Activated CD4-positive, alpha-beta T cell treated with anti-CD3 and anti-CD28 coated beads for 36 hours (primary cell): ENCODE measurements at regions not wholly inside any gene's neighbourhood (a gene's known extent, or its start where the extent isn't known, plus 50 kb on each side); places are given as distances from the start of the nearest gene placed in this dataset.

Experiments used
- ATAC-seq: fragments of 200-7000 bp; cut with Tn5 transposase; one replicate; pipeline ENCODE4 v1.10.0; 2021; ENCODE audit warnings: mild to moderate bottlenecking, moderate library complexity
- CTCF ChIA-PET: fragments of 350-600 bp; sonication (Branson Sonifier 250); formaldehyde crosslinking; loops from one replicate; lab custom pipeline; 2021; ENCODE audit warnings: antibody characterized with exemption; lab: Charles Lee
- POLR2A ChIA-PET: fragments of 350-600 bp; sonication (Branson Sonifier 250); formaldehyde crosslinking; loops from one replicate; lab custom pipeline; 2021; ENCODE audit warnings: antibody characterized with exemption, inconsistent platforms; lab: Charles Lee
- DNase-seq: peaks from one replicate; pipeline ENCODE4 v3.0.0-alpha.2; 2020
- H3K27ac Mint-ChIP-seq: one replicate; pipeline ENCODE4 v1.8.0; 2021; ENCODE audit warnings: mixed read lengths
- H3K27me3 Mint-ChIP-seq: one replicate; pipeline ENCODE4 v1.8.0; 2021; ENCODE audit warnings: mixed read lengths
- H3K36me3 Mint-ChIP-seq: one replicate; pipeline ENCODE4 v1.8.0; 2021; ENCODE audit warnings: low read depth, mixed read lengths
- H3K4me1 Mint-ChIP-seq: one replicate; pipeline ENCODE4 v1.8.0; 2021; ENCODE audit warnings: mixed read lengths
- H3K4me3 Mint-ChIP-seq: one replicate; pipeline ENCODE4 v1.8.0; 2021; ENCODE audit warnings: mild to moderate bottlenecking, moderate library complexity, mixed read lengths
- H3K9me3 Mint-ChIP-seq: one replicate; pipeline ENCODE4 v1.8.0; 2021; ENCODE audit warnings: low read depth, mixed read lengths
- intact Hi-C, 2 experiments: fragments of 100-400 bp; cut with DNase I in 1 of 2; cut with micrococcal nuclease in 1 of 2; formaldehyde crosslinking; loops; one replicate each; pipeline versions ENCODE4 v1.14.2 to v1.15.1; 2022 to 2024; cut with DNase I, micrococcal nuclease

DNA sequence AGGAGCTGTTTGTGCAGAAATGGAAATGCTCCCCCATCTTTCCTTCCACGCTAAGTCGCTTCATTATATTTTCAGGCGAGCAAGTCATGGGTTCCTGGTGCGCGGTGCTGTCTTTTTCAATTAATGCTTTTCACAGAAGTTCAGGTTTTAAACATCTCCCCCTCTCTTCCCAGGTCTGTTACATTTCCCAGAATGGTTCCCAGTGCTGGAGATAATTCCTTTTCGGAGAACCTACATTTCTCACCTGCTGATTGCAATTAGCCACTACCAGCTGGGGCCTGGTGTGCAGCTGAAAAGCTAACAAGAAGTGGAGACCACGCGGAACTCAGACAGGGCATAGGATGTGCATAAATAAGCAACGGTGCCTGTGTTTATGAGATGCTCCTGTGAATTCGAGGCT lies 217.8 kb downstream of the MID1IP1 start:
- CTCF ChIA-PET: no interaction called here
- POLR2A ChIA-PET: no interaction called here
- H3K36me3 Mint-ChIP-seq: no peaks in the 10 kb centered on the region

DNA sequence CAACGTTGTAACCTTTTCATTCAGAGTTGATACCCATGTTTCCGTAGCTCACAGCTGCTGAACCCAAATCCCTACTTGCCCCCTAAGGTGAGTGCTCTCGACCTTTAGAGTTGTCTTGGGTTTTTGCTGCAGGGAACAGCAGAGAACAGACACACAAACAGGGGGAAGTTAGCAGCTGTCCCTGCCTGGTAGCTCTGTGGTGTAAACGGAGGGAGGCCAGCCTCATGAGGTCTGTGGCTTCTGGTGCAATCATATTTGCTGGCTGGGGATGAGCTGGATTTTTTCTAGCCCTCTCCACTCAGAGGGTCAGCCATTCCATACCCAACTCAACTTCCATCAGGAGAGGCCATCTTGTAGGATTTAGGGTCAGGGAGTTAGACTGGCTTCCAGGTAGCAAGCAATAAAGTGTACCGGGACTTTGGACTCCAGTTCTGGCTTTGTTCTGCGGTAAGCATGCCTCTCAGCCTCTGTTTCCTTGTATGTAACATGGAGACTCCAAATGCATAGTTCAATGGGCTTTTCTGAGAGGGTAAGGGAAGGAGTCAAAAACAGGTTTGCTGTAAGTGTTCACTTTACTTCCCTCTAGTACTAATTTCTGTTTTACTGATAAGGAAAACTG lies 218.9 kb downstream of the MID1IP1 start:
- POLR2A ChIA-PET: no interaction called here
- no peaks in the 10 kb centered on the region for H3K9me3 Mint-ChIP-seq
- H3K36me3 Mint-ChIP-seq: no peaks in the 10 kb centered on the region
- H3K27me3 Mint-ChIP-seq: no peaks in the 10 kb centered on the region
- intact Hi-C loops: no loop called here
- H3K4me1 Mint-ChIP-seq: no peaks in the 10 kb centered on the region
- DNase-seq (no peak), ATAC-seq (no peak)
- H3K27ac Mint-ChIP-seq: no peak overlapping the region
- CTCF ChIA-PET: interaction anchor here (0.7 kb wide), 1 partner anchor 267 kb away, joined by 3 read pairs; no protein-coding TSS in a partner anchor
- no peak overlapping the region for H3K4me3 Mint-ChIP-seq

More for the DNA sequence above, 217.8 kb downstream of the MID1IP1 start:
- H3K9me3 Mint-ChIP-seq: no peaks in the 10 kb centered on the region
- no peaks in the 10 kb centered on the region for H3K27me3 Mint-ChIP-seq
- no peak for ATAC-seq
- intact Hi-C loops: no loop called here
- no peak for DNase-seq
- no peak overlapping the region for H3K27ac Mint-ChIP-seq
- H3K4me1 Mint-ChIP-seq: no peaks in the 10 kb centered on the region
- no peak overlapping the region for H3K4me3 Mint-ChIP-seq

DNA sequence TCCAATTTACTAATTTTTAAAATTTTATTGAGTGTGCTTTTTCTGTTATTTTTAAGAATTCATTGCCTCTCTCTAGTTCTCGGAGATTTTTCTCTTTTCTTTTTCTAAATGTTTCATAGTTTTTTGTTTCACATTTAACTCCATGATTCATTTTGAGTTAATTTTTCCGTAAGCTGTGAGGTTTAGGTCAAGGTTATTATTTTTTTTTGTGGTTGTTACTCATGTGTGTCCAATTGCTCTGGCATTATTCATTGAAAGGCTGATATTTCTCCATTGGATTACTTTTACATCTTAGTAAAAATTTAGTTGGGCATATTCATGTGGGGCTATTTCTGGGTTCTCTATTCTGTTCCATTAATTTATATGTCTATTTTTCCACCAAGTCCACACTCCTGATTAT lies 220.8 kb downstream of the MID1IP1 start:
- CTCF ChIA-PET: no interaction called here
- Mint-ChIP-seq H3K36me3 (no peaks in the 10 kb centered on the region), H3K4me1 (no peaks in the 10 kb centered on the region), H3K4me3 (no peak overlapping the region), H3K9me3 (no peaks in the 10 kb centered on the region), H3K27me3 (no peaks in the 10 kb centered on the region), H3K27ac (no peak overlapping the region)
- intact Hi-C loops: no loop called here
- DNase-seq (no peak), ATAC-seq (no peak)
- POLR2A ChIA-PET: no interaction called here

DNA sequence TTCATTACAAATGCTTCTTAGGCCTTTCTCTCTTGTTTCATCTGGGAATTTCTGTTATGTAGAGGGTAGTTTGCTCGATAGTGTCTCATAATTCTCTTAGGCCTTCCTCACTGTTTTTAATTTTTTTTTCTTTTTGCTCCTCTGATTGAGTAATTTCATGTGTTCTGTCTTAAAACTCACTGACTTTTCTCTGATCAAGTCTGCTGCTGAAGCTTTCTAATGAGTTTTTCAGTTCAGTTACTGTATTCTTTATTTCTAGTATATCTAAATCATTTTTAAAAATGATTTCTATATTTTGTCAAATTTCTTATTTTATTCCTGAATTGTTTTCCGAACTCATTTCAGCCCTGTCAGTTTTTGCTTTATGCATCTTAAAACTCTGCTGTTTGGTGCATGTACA lies 228.0 kb downstream of the MID1IP1 start:
- intact Hi-C loops: no loop called here
- ChIA-PET CTCF (no interaction called here), POLR2A (no interaction called here)
- DNase-seq: no peak
- peaks cover 4% of the 10 kb centered on the region for H3K36me3 Mint-ChIP-seq
- peaks cover 8% of the 10 kb centered on the region for H3K9me3 Mint-ChIP-seq
- no peak overlapping the region for H3K27ac Mint-ChIP-seq
- no peak for ATAC-seq
- H3K4me3 Mint-ChIP-seq: no peak overlapping the region
- no peaks in the 10 kb centered on the region for H3K27me3 Mint-ChIP-seq
- H3K4me1 Mint-ChIP-seq: no peaks in the 10 kb centered on the region

DNA sequence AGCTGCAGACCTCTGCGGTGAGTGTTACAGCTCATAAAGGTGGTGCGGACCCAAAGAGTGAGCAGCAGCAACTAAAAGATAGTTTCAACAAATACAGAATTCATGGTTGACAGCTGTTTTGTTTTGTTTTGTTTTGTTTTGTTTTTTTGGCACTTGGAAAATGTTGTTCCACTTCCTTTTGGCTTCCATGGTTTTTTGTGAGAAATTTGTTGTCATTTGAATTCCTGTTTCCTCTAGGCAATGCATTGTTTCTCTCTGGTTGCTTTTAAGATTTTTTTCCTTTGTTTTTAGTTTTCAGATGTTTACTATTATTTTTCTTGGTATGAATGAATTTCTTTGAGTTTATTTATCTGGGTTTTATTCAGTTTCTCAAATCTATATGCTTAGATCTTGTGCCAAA lies 229.4 kb downstream of the MID1IP1 start:
- ATAC-seq (no peak), DNase-seq (no peak)
- no peak overlapping the region for H3K4me3 Mint-ChIP-seq
- ChIA-PET CTCF (no interaction called here), POLR2A (no interaction called here)
- H3K27me3 Mint-ChIP-seq: no peaks in the 10 kb centered on the region
- no peaks in the 10 kb centered on the region for H3K4me1 Mint-ChIP-seq
- intact Hi-C loops: no loop called here
- H3K9me3 Mint-ChIP-seq: peaks cover 8% of the 10 kb centered on the region
- peaks cover 4% of the 10 kb centered on the region for H3K36me3 Mint-ChIP-seq
- H3K27ac Mint-ChIP-seq: no peak overlapping the region

DNA sequence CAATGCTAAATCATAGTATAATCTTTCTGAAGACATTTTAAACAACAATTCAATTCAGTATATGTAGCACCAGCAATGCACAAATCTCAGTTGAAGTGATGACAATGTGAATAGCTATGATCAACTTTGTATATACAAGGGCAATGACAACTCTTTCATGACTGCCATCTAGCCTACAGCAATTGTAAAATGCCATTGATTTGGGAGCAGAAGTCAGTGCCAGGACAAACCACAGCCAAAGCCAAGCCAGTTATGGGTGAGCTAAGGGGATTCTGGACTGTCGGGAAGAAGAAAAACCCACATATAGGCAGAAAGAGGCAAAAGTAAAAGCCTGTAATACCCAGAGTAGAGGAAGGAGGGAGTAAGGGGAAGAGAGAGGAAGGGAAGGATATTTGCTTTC lies 238.6 kb downstream of the MID1IP1 start:
- Mint-ChIP-seq H3K36me3 (no peaks in the 10 kb centered on the region), H3K9me3 (no peaks in the 10 kb centered on the region), H3K27me3 (peaks cover 5% of the 10 kb centered on the region), H3K4me3 (no peak overlapping the region), H3K4me1 (no peaks in the 10 kb centered on the region), H3K27ac (no peak overlapping the region)
- ChIA-PET POLR2A (no interaction called here), CTCF (interaction anchor here (0.7 kb wide), 1 partner anchor 80 kb away, joined by 3 read pairs; no protein-coding TSS in a partner anchor)
- intact Hi-C loops: no loop called here
- DNase-seq: no peak
- ATAC-seq: no peak

DNA sequence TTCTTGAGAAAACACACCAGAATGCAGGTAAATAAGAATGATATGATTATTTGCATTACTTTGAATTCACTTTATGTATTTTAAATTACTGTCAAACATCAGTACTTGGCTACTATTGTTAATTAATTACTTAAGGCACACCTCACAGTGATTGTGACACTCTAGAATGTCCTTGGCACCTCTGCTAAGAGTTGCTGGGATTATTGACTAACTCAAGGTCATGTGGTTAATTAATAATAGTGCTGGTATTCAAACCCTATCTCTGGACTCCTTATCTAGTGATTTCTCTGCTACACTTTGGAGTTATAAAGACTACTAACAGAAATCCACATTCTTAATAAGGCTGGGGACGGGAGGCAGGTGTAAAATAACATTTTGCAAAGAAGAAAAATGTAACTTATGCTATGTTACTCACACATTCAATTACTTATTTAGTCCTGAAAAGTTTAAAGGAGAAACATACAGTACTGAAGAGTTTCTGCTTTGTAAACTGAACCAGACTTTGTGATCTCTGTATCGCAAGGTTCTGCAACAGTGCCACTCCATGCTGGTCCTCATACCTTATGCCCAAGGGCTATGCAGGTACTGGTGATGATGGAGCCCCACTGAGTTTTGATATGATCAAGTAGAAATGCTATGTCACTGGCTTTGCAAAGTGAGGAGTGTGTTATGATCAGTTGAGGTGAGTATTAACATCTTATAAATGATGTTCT lies 242.7 kb downstream of the MID1IP1 start:
- intact Hi-C loops: no loop called here
- no peak overlapping the region for H3K4me3 Mint-ChIP-seq
- ATAC-seq (no peak), DNase-seq (no peak)
- H3K9me3 Mint-ChIP-seq: peaks cover 4% of the 10 kb centered on the region
- H3K4me1 Mint-ChIP-seq: no peaks in the 10 kb centered on the region
- peaks cover 2% of the 10 kb centered on the region for H3K27me3 Mint-ChIP-seq
- no peak overlapping the region for H3K27ac Mint-ChIP-seq
- H3K36me3 Mint-ChIP-seq: no peaks in the 10 kb centered on the region
- ChIA-PET CTCF (no interaction called here), POLR2A (no interaction called here)

DNA sequence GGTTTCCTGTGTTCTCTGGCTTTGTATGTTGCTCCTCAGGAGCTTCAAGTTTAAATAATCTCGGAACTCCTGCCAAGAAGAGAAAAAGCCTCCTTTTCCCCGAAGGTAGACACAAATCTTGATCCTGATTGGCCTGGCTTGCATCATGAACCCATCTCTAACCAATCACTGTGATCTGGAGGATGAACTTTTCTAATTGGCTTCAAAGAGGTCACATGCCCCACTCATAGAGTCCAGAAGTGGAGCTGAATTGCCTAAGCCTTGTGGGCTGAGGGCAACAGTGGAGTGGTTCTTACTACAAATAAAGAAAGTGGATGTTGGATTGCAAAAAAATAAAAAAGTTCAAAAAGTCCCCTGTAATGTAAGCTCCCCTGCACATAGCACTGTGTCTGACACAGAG lies 245.9 kb downstream of the MID1IP1 start:
- Mint-ChIP-seq H3K27me3 (peaks cover 2% of the 10 kb centered on the region), H3K27ac (no peak overlapping the region), H3K4me3 (no peak overlapping the region), H3K36me3 (no peaks in the 10 kb centered on the region), H3K4me1 (no peaks in the 10 kb centered on the region), H3K9me3 (peaks cover 4% of the 10 kb centered on the region)
- DNase-seq: no peak
- ChIA-PET POLR2A (no interaction called here), CTCF (interaction anchor here (0.5 kb wide), 1 partner anchor 873 kb away, joined by 3 read pairs; no protein-coding TSS in a partner anchor)
- intact Hi-C loops: no loop called here
- ATAC-seq: no peak

DNA sequence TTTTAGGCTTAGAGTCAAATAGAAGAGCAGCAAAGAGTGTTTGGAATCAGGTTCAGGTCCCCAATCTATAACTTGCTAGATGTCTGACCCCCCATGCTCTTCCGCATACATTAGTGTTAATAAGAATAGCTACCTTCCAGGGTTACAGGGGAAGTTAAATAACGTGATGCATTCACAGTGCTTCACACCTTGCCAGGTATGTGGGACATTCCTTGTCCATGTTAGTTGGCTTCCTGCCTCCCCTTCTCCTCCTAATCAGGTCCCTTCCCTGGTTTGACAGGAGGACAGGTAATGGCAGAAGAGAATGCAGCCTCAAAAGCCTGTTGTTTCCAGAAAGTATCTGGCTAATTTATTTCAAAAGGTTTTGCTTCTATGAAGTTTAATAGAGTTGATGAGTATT lies 248.7 kb downstream of the MID1IP1 start:
- ChIA-PET CTCF (no interaction called here), POLR2A (no interaction called here)
- Mint-ChIP-seq H3K27ac (no peak overlapping the region), H3K27me3 (no peaks in the 10 kb centered on the region), H3K4me3 (no peak overlapping the region), H3K36me3 (no peaks in the 10 kb centered on the region), H3K4me1 (no peaks in the 10 kb centered on the region), H3K9me3 (peaks cover 3% of the 10 kb centered on the region)
- DNase-seq (no peak), ATAC-seq (no peak)
- intact Hi-C loops: no loop called here

DNA sequence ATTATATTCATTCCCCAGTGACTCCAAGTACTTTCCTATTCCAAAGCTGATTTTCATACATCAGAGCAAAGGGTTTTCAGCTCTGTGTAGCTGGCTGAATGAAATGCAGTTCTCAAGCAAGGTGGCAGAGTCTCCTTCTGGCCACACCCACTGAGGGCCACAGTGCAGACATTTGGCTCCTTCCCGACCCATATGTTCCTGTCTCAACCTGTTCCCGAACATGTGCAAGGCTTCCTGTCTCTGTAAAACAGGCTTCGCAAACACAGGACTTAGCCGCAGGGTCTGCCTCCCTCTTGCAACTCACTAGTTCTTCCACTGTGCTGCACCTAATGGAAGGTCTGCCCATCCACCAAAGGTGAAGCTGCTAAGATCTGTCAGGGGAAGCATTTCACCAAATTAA lies 249.2 kb downstream of the MID1IP1 start:
- CTCF ChIA-PET: no interaction called here
- ATAC-seq (no peak), DNase-seq (no peak)
- Mint-ChIP-seq H3K27ac (no peak overlapping the region), H3K9me3 (no peaks in the 10 kb centered on the region), H3K27me3 (no peaks in the 10 kb centered on the region), H3K36me3 (no peaks in the 10 kb centered on the region), H3K4me1 (no peaks in the 10 kb centered on the region), H3K4me3 (no peak overlapping the region)
- POLR2A ChIA-PET: no interaction called here
- intact Hi-C loops: no loop called here

DNA sequence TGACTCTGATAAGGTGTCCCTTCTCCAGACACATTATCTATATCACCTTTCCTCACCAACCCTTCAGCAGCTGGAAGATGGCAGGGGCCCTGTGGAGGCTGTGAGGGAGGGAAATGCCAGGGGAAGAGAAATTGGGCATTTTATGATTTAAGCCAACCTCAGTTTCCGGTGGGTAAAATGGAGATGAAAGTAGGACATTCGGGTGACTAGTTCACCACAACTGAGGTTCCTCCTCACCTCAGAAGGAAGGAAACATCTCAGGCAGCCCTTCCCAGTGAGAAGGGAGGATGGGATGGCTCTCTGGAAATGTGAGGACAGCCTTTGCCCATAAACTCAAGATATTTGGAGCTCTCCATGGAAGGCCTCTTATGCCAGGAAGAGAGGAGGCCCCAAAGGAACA lies 251.5 kb downstream of the MID1IP1 start:
- Mint-ChIP-seq H3K4me3 (no peak overlapping the region), H3K27me3 (no peaks in the 10 kb centered on the region), H3K4me1 (no peaks in the 10 kb centered on the region), H3K27ac (no peak overlapping the region), H3K36me3 (no peaks in the 10 kb centered on the region), H3K9me3 (no peaks in the 10 kb centered on the region)
- ChIA-PET CTCF (interaction anchor here (1.2 kb wide), 1 partner anchor 303 kb away, joined by 3 read pairs; no protein-coding TSS in a partner anchor), POLR2A (no interaction called here)
- intact Hi-C loops: no loop called here
- ATAC-seq (no peak), DNase-seq (no peak)

DNA sequence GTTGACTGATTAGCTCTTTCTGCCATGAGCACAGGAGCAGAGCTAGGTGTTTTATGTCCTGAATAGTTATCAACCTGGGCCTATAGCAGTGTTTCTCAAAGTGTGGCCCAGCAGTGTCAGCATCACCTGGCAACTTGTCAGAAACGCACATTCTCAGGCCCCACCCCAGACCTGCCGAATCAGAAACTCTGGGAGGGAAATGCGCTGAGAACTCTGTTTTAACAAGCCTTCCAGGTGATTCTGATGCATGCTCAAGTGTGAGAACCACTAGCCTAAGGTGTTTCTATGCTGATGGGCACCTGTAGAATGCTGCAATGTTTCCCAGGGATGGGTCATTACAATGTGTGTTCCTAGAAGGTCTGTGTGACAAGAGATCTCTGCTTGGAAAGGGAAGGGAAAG lies 257.5 kb downstream of the MID1IP1 start:
- intact Hi-C loops: no loop called here
- Mint-ChIP-seq H3K27ac (no peak overlapping the region), H3K36me3 (no peaks in the 10 kb centered on the region), H3K27me3 (no peaks in the 10 kb centered on the region), H3K9me3 (no peaks in the 10 kb centered on the region), H3K4me1 (no peaks in the 10 kb centered on the region), H3K4me3 (no peak overlapping the region)
- ChIA-PET POLR2A (no interaction called here), CTCF (no interaction called here)
- DNase-seq: no peak
- ATAC-seq: no peak
